Esophagus mucosa (tissue), 1 donor: ENCODE measurements at regions not wholly inside any gene's neighbourhood (a gene's known extent, or its start where the extent isn't known, plus 50 kb on each side); places are given as distances from the start of the nearest gene placed in this dataset.

Source experiments
- ATAC-seq: fragments of 200-7000 bp; cut with Tn5 transposase; one replicate; pipeline ENCODE4 v1.9.1; 2020
- donor health status: DM: yes; HTN: yes; CAD: no.

DNA sequence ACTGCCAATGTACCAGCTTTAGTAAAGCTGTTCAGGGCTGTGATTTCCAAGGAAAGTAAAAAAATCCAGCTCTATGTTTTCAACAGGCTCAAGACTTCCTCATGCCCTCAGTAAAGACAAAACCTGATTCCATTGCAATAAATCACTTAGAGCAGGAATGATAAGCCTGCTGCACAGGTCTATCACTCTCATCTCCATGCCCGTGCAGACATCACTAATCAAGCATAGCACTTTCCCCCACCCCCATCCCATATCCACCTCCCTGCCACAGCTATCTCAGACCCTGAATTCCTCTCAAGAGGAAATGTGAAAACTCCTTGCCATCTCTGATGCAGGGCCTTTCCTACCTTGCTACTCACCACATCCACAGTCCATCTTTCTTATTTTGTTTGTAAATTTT, 554.9 kb downstream of the MAFB start:
- ATAC-seq, result no peak

DNA sequence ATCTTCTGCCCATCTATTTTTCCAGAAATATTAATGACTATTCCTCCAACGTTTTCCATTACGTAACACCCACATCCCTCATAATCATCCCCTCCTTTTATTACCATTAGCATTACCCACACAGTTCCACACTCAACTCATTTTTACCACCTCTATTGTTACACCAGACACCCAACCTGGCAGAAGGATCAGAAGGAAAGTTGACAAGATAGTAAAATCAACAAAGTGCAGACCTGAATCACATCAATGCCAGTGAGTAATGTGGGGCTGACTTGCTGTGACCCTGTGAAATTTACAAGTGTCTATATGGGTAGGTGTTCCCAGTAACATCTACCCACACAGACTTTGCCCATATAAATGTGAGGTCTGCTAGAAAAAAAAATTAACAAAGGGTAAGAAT, 568.2 kb downstream of the MAFB start:
- no peak for ATAC-seq

DNA sequence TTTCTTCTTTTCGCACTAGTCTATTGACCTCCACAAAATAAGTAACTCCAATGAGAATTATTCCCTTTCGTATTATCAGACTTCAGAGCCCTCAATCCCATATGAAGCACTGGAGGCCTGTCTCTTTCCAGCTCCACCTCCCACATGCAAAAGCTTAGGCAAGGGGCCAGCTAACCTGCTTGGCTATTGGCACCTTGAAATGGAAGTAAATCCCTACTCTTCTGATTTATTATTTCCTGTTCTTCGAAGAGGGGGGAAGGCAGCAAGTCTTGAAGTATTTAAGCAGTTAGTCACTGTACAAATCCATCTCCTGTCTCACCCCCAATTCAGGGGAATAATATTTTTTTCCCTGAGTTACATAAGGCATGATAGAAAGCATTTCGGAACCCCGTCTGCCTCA, 577.8 kb downstream of the MAFB start:
- no peak for ATAC-seq

DNA sequence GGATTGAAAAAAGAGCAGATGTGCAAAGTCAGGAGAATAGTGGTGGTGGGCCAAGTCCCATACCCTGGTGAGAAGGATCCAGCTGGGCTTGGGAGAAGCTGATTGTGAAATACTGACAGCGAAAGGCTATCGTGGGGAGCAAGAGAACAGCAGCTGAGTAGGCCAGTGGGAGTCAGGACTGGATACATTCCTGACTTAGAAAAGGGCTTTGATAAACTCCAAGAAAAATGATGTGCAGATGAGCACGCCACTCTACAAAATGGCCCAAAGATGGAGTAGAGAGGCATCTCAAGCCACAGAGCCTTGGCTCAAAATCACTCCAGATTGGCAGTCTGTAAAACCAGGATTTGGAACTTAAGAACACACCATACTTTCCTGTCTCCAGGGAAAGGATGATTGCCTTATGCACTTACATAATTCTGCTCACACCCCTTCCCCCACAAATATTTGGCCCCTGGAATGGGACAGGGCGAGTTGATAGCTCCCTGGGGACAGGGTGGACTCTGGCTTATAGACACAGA, 578.7 kb downstream of the MAFB start:
- ATAC-seq, result no peak

DNA sequence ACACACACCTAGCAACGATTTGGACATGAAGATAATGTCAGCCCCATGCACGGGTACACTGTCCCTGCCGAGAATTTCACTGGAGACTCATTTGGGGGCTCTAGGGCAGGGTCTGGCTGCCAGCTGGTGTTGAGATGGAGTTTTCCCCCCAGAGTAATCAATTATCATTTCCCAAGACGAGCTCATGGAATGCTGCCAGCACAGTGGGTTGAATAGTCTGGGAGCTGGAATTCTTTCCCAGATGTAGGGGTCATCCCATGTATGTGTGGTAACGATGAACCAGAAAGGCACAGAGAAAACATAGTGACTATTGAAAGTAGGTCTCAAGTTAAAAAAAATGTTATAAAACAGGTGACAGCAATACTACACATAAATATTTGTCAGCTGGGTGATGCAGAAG, 579.9 kb downstream of the MAFB start:
- no peak for ATAC-seq

DNA sequence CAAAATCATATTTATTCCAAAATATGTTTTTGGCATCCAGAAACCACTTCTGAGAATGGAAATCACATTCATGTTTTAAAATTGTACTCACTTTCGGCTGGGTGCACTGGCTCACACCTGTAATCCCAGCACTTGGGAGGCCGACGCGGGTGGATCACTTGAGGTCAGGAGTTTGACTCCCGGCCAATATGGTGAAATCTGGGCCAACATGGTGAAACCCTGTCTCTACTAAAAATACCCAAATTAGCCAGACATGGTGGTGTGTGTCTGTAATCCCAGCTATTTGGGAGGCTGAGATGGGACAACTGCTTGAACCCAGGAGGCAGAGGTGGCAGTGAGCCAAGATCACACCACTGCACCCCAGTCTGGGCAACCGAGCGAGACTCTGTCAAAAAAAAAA, 580.7 kb downstream of the MAFB start:
- no peak for ATAC-seq

DNA sequence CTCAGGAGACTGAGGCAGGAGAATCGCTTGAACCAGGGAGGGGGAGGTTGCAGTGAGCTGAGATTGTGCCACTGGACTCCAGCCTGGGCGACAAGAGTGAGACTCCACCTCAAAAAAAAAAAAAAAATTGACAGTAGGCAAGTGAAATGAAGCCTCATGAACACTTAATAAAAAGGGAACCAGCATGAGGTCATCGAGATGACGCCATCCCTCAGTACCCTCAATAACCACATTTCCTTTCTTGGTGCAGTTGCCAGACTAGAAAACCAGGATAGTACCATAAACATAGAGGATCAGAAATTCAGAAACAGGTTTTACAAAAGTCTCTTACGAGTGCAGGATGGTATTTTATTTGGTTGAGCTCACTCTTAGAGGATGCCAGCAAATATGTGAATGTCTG, 584.1 kb downstream of the MAFB start:
- ATAC-seq, result no peak

DNA sequence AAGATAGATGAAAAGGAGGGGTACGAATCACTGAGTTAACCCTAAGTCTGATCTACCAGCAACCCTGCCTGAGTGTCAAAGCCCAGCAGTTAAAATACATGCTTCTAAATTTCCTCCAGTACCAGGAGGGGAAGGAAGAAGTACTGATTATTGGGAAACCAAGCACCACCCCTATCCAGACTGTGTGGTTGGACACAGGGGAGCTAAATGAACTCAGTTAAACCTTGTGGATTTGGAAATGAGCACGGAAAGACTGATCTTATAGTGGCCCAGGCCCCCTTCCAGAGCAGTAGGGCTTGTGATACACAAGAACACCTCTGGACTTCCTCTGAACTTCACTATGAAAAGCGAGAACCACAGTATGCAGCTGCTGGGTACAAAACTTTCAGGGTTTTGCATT, 585.6 kb downstream of the MAFB start:
- no peak for ATAC-seq

DNA sequence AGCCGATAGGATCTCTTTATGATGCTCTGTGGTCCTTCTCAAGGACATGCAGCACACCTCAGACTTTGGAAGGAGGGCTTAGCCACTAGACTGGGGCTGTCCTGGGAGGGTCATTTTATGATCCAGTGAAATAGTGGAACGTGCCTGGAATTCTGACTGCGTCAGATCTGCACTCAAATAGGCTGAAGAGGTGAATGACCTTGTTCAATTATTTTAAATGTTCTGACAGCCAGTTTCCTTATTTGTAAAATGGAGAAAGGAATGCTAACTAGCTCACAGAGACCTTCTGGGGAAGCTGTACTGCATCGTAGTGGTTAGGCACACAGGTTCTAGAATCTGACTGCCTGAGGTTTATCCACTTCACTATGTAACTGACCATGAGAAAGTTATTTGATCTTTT, 587.5 kb downstream of the MAFB start:
- no peak for ATAC-seq

DNA sequence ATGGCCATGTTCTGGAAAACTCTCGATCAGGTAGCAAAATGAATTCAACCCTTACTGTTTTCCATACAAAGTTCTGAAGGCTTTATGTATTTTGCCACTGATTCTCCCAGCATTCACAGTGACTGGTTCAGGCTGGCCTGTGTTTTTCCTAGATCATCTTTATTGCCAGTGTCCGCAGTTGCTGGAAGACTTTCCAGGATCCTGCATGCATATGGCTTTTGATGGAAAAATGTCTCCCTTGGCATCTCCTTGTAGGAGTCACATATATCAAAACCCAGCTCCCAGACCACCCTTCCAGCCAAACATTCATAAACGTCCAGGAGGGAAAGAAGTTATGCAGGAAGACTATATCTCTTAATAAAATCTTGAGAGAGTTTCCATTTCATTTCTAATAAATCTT, 588.8 kb downstream of the MAFB start:
- ATAC-seq, result no peak

DNA sequence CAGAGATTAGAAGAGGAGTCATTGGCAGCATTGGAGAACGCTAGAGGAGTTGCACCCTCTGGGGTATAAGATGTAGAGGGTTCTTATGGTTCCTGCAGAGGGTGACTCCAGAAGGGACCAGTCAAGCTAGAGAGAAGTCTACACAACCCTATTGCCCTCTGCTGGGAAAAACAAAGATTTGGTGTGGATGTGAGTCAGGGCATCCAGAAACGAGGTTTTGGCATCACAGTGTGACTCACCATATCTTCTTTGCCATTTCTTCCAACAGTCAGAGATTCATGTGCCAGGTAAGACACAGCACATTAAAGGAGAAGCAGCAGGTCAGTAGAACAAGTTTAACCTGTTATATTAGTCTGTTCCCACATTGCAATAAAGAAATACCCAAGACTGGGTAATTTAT, 598.8 kb downstream of the MAFB start:
- peak; percentile 95 for ATAC-seq

DNA sequence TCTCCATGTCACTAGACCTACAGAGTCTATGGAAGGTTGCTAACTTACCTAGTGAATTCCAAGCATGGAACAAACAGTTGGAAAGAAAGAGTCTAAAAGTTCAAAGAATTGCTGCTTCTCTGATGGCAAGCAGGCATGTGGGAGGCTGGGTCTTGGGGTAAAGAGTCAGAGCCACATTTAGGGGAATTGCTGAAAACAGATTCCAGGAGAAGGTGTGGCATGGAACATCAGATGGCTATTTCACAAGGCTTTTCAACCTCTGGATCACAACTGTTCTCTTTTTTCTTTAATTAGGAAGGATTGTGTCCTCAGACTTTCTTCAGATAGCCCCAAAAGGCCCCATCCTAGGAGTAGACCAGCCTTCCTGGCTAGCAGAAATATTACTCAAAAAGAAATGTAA, 601.5 kb downstream of the MAFB start:
- ATAC-seq, result no peak

DNA sequence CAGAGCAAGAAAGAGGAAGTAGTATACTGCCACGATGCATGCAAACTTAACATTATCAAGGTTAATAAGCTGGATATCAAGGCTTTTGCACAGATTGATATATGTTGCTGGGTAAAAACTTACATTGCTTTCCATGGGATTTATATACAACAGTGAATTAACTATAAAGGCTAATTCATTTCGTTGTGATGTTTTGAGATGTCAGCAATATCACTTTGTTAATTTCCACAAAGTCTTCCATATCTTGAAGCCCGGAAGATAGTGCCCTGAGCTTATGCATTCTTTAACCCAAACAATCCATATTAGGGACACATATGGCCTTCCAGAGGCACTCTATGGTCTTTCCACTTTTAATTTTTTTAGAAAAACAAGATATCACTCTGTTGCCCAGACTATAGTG, 603.5 kb downstream of the MAFB start:
- no peak for ATAC-seq

DNA sequence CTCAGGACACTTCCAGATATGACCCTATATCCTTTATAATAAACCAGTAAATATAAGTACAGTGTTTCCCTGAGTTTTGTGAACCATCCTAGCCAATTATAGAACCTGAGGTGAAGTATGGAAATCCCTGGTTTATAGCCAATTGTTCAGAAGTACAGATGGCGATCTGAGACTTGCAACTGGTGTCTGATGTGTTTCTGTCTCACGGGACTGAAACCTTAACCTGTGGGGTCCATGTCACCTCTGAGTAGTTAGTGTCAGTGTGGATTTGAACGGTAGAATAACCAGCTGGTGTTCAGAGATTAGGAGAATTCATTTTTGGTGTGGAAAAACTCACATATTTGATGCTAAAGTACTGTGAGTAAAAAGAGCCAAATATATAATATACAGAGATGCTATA, 606.6 kb downstream of the MAFB start:
- no peak for ATAC-seq

DNA sequence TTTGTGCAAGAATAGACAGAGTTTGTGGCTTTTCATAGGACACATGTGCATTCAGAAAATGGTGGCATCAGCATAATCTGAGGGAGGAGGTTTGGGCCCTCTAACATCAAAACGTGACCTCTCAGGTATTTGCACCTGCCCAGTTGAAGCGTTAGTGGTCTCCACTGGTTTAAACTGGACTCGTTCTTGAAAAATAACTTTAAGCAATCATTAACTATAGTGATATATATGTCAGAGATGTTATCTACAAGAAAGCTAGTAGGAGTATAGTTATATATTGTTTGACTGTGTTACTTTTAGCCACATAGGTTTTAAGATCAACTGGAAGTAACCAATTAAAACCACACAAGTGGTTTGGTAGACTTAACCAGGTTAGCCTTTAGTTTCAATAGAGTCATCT, 607.4 kb downstream of the MAFB start:
- no peak for ATAC-seq

DNA sequence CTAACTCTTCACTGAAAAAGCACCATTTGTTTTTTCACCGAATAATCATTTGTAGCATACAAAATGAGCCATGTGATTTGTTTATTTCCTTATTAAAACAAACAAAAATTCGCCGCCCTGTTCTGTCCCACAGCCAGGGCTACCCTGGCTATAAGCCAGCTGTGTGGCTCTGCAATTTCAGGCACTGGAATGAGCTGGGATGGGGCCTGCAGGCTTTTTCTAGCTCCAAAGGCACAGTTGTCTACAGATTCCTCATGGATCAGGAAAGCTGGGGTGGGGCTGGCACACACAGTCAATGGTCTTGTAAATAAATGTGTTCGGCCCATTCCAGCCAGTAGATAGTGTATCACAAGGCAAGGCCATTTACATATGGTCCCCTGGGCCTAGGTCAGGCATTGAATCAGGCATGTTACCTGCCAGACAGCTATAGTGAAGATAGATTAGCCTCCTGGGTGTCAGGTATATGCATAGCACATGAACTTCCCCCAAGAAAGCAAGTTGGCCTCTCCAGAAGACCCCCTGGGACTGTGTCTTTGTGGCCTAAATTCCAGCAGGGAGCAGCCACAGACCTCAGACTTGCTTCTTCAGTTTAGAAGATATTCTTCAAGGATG, 608.9 kb downstream of the MAFB start:
- no peak for ATAC-seq

DNA sequence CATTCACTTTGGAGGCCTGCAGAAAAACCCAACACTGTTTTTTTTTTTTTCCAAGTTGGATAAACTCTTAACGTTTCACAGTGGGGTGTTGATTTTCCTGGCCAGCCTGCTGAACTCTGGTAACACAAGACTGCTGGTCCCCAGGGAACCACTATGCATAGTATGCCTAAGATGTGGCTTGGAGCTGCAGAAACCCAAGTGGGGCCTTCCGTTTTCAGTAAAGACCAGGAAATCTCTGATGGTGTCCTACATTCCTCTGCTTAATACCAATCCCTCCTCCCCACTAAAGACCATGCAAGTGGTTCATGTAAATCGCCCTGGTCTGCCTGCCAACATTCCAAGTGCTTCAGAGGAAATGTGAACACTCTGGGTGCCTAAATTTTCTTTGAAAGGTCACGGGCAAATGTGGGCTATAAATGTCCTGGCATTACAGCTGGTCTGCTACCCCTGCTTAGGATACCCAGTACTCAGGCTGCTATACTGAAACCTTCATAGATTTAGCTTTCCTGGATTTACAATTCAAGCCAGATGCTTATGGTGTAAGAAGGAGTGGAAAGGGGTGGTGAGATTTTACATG, 615.4 kb downstream of the MAFB start:
- ATAC-seq, result no peak

DNA sequence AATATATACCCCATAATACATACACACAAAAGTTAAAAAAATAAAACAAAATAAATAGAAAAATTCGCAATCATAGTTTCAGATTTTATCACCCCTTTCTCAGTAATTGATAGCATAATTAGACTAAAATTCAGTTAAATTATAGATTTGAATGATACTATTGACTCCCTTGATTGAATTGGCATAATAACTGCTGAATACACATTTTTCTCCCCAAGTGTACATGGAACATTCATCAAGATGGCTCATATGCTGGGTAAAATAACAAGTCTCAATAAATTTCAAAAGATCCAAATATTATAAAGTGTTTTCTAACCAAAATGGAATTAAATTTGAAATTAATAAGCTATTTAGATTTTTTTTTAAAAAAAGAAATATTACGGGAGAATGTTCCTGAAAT, 616.1 kb downstream of the MAFB start:
- ATAC-seq, result no peak

DNA sequence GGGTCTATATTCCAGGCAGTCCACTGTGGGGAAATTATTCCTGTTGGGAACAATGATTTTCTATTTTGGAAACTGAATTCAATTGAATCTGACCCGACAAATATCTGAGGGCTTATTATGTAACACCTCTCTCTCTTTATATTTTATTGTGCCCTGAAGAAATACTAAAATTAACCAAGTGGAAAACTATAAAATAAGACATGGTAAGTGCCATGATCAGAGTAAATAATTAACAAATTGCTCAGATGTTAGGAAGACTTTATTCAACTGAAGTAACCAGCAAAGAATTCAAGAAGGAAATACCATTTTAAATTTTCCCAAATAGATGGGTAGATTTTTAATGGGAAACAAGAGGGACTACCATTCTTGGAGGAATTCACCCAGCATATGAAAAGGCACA, 632.9 kb downstream of the MAFB start:
- no peak for ATAC-seq

DNA sequence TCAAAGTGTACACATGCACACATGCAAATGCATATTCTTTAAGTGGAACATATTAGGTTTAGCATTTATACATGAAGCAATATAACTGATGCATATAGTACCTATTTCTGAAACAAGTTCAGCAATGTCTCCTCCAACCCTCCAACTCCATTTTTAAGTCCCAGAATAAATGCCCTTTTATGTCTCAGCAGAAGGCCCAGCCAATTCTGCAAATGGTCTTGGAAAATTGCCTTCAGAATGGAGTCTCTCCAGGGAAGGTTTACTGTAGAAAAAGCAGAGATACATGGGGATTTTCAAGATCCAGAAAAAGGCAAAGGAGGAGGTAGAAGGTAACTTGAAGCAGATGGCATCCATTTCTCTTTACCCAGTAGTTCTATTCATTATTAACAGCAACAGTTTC, 633.3 kb downstream of the MAFB start:
- ATAC-seq, result no peak

DNA sequence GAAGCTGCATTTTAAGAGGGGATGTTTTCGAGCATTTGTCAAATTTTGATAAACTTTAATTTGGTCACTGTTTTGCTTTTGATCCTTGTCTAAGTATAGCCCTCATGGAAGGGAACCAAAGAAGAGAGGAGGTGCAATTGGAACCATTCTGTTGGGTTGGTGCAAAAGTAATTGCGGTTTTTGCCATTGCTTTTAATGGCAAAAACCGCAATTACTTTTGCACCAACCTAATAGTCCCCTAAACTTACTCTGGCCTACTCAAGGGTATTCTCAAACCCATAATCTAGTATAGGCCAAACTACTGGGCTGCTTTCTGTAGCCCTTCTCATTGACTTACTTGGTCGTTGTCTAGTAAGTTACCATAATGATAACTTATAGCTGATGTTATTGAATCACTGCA, 634.7 kb downstream of the MAFB start:
- no peak for ATAC-seq

DNA sequence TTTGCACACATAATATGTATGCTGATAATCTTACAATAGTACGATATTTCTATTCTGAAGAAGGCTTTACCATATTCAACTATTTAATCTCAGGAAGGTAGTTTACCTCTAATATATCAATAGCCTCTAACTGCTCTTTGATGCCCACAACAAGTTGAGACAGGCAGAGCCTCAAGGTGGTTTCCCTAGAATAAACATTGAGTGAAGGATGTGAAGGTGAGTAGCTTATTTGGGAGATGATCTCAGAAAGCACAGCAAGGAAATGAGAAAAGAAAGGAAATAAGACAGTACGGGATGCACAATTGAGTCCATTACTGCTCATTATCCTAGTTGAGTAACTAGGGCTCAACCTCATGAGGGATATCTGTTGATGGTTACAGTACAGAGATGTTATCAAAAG, 638.4 kb downstream of the MAFB start:
- ATAC-seq, result peak; percentile 33

DNA sequence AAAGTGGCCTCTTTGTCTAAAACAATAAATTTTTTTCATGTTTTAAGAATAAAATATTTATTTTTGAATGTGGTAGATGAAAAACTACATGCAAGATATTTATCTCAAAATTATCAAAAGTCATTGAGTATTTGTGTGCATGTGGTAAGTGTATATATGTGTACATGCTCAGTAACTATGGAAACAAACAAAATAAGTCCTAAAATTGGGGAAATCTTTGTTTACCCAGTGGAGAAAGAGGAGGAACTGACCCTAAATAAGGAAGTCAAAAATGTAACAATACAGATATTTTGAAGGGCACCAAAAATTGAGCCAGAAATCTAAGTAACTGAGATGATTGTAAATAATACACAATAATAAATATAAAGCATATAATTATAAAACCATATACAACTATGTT, 639.2 kb downstream of the MAFB start:
- no peak for ATAC-seq

DNA sequence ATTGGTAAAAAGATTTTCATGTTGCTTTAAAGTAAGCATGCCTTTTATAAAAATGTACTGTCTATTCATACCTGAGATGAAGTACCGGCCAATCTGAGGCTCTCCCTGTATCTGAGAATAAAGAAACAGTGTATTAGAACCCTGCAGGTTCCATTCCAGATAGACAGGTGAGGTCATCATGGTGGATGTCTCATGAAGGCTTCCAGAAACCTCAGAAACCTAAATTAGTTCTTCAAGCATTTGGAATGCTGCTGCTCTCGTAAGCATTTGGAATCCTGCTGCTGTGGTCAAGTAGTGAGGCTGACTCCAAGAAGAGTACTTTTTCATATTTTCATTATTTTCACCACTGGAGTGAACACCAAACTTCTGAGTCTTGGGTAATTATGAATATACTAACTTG, 642.3 kb downstream of the MAFB start:
- no peak for ATAC-seq

DNA sequence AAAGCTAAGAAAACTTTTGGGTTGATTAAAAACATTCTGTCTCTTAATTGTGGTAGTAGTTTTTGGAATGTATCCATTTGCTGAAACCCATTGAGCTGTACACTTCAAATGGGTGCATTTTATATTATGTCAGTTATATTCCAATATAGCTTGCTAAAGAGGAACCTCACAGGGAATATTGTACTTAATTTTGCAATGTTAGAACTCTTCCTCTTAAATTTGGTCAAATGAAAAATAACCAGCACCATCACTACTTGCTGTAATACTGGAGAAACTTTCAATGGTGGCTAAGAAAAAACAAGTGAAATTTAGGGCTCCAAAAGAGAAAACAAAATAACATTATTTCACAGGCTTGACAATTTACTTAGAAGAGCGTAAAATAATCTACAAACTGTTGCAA, 651.5 kb downstream of the MAFB start:
- no peak for ATAC-seq
